ENCODE measurements at regions not wholly inside any gene's neighbourhood (a gene's known extent, or its start where the extent isn't known, plus 50 kb on each side); places are given as distances from the start of the nearest gene placed in this dataset.

DNA sequence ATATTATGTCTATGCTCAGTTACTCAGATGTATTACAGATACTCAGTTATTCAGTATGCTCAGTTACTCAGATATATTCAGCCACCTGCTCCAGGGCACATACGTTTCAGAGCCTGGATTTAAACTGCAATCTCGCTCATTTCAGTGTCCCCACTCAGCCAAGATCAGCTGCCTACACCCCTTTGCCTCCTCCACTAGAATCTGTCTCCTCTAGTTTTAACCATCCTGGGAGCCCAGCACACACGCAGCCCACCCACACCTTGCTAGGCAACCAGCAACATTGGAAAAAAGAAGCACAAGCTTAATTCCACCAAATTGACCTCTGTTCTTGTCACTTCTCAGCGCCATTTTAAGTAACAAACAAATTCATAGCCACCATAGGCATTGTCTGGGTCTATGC lies 246.2 kb downstream of the QDPR start:
- no peak overlapping the region for H3K27ac ChIP-seq
- H3K9me3 ChIP-seq: no peaks in the 10 kb centered on the region
- H3K27me3 ChIP-seq (ENCODE audit: insufficient read depth in 3 of 3, low read length in 2 of 3): no peaks in the 10 kb centered on the region
- ATAC-seq: no peak
- WGBS, 3 donors: 65 to 76% (median 72%) methylated on average over 4 of the region's 4 CpGs
- no peak for TF ChIP-seq CTCF (IDR thresholded peaks at IDR 0.05)
- intact Hi-C loops (cut with DNase I): no loop called here
- no peak overlapping the region for H3K4me3 ChIP-seq
- H3K4me1 ChIP-seq: no peaks in the 10 kb centered on the region
- no peak for DNase-seq
- no peaks in the 10 kb centered on the region for H3K36me3 ChIP-seq (ENCODE audit: insufficient read depth in 1 of 2, low read depth in 1 of 2)

GRCh38 chr4:17265139-17265538 lies 246.8 kb downstream of the QDPR start:
- no peak overlapping the region for H3K27ac ChIP-seq
- H3K36me3 ChIP-seq (ENCODE audit: insufficient read depth in 1 of 2, low read depth in 1 of 2): no peaks in the 10 kb centered on the region
- no peaks in the 10 kb centered on the region for H3K27me3 ChIP-seq (ENCODE audit: insufficient read depth in 3 of 3, low read length in 2 of 3)
- no peaks in the 10 kb centered on the region for H3K9me3 ChIP-seq
- ATAC-seq (no peak), DNase-seq (no peak)
- intact Hi-C loops (cut with DNase I): no loop called here
- 64 to 70% (median 70%) methylated on average over 2 of the region's 2 CpGs for WGBS, 3 donors
- H3K4me1 ChIP-seq: no peaks in the 10 kb centered on the region
- no peak overlapping the region for H3K4me3 ChIP-seq
- TF ChIP-seq CTCF (IDR thresholded peaks at IDR 0.05): no peak

GRCh38 chr4:17260166-17260907 lies 251.6 kb downstream of the QDPR start:
- 68 to 77% (median 74%) methylated on average over 4 of the region's 4 CpGs for WGBS, 3 donors
- H3K27ac ChIP-seq: no peak overlapping the region
- no peak overlapping the region for H3K4me3 ChIP-seq
- no peaks in the 10 kb centered on the region for H3K27me3 ChIP-seq (ENCODE audit: insufficient read depth in 3 of 3, low read length in 2 of 3)
- ATAC-seq (no peak), DNase-seq (no peak)
- H3K36me3 ChIP-seq (ENCODE audit: insufficient read depth in 1 of 2, low read depth in 1 of 2): no peaks in the 10 kb centered on the region
- intact Hi-C loops (cut with DNase I): no loop called here
- TF ChIP-seq CTCF (IDR thresholded peaks at IDR 0.05): no peak
- H3K9me3 ChIP-seq: no peaks in the 10 kb centered on the region
- no peaks in the 10 kb centered on the region for H3K4me1 ChIP-seq

DNA sequence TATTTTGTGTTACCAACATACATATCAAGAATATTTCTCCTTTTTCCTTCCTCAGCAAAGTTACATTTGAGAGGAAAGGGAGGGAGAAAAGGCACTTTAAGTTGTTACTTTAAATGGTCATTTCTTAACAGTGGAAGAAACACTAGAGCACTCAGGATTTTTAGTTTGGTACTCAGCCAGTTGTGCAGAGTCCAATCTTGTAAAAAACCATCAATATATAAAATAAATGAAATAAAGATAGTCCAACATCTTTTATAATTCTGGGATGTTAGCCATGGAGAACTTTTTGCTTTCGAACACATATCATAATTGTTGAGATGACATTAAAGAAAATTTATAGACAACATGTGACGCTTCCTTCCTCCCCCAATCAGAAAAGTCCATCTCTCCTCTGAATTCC lies 253.8 kb downstream of the QDPR start:
- Histone ChIP-seq H3K4me1 (no peaks in the 10 kb centered on the region), H3K27me3 (ENCODE audit: insufficient read depth in 3 of 3, low read length in 2 of 3) (no peaks in the 10 kb centered on the region), H3K36me3 (ENCODE audit: insufficient read depth in 1 of 2, low read depth in 1 of 2) (no peaks in the 10 kb centered on the region), H3K27ac (no peak overlapping the region), H3K4me3 (no peak overlapping the region), H3K9me3 (no peaks in the 10 kb centered on the region)
- no peak for TF ChIP-seq CTCF (IDR thresholded peaks at IDR 0.05)
- intact Hi-C loops (cut with DNase I): no loop called here
- WGBS, 3 donors: 88 to 95% (median 91%) methylated on average over 2 of the region's 2 CpGs
- no peak for ATAC-seq
- no peak for DNase-seq

- TF ChIP-seq CTCF (IDR thresholded peaks at IDR 0.05): no peak
- 84 to 90% (median 88%) methylated on average over 2 of the region's 2 CpGs for WGBS, 3 donors
- intact Hi-C loops (cut with DNase I): no loop called here
- Histone ChIP-seq H3K27ac (no peak overlapping the region), H3K4me3 (no peak overlapping the region), H3K27me3 (ENCODE audit: insufficient read depth in 3 of 3, low read length in 2 of 3) (no peaks in the 10 kb centered on the region), H3K36me3 (ENCODE audit: insufficient read depth in 1 of 2, low read depth in 1 of 2) (no peaks in the 10 kb centered on the region), H3K9me3 (no peaks in the 10 kb centered on the region), H3K4me1 (no peaks in the 10 kb centered on the region)
- DNase-seq: no peak
- ATAC-seq: no peak
Measured at GRCh38 chr4:17252131-17252530, 259.8 kb downstream of the QDPR start.
